GM21423 (cell line): ENCODE measurements at regions not wholly inside any gene's neighbourhood (a gene's known extent, or its start where the extent isn't known, plus 50 kb on each side); places are given as distances from the start of the nearest gene placed in this dataset.
"Not testable (repeated sequence)": the region's sequence is repeated elsewhere in the genome, so short reads cannot be mapped to it uniquely, and the experiment has no call there.

Experiments
- ATAC-seq: cut with Tn5 transposase; IDR thresholded peaks from one replicate; pipeline ENCODE4 v1.9.1; 2021; ENCODE audit warnings: mild to moderate bottlenecking, moderate library complexity; ENCODE audit not compliant: unreplicated experiment

- ATAC-seq: no peak
Observed at GRCh38 chr21:28617300-28617699, 375.4 kb downstream of the LTN1 start.

GRCh38 chr21:28615276-28615675 is 377.4 kb downstream of the LTN1 start:
- no peak for ATAC-seq

- ATAC-seq: no peak
Observed at GRCh38 chr21:28614791-28615190, 377.9 kb downstream of the LTN1 start.

GRCh38 chr21:28608646-28609045 is 384.0 kb downstream of the LTN1 start:
- no peak for ATAC-seq

GRCh38 chr21:28607545-28607944 is 385.1 kb downstream of the LTN1 start:
- no peak for ATAC-seq

- ATAC-seq: peak; percentile 76
Observed at GRCh38 chr21:28604946-28605537, 387.6 kb downstream of the LTN1 start.

GRCh38 chr21:28602546-28602945 is 390.1 kb downstream of the LTN1 start:
- ATAC-seq: no peak

- ATAC-seq: no peak
Observed at GRCh38 chr21:28598214-28598613, 394.5 kb downstream of the LTN1 start.

GRCh38 chr21:28592205-28592865 is 400.3 kb downstream of the LTN1 start:
- ATAC-seq: no peak

- no peak for ATAC-seq
Observed at GRCh38 chr21:28590676-28591075, 402.0 kb downstream of the LTN1 start.

GRCh38 chr21:28590026-28590425 is 402.7 kb downstream of the LTN1 start:
- no peak for ATAC-seq

GRCh38 chr21:28588997-28589396 is 403.7 kb downstream of the LTN1 start:
- no peak for ATAC-seq

- no peak for ATAC-seq
Observed at GRCh38 chr21:28587748-28588147, 404.9 kb downstream of the LTN1 start.

- no peak for ATAC-seq
Observed at GRCh38 chr21:28581976-28582375, 410.7 kb downstream of the LTN1 start.

- ATAC-seq: not testable (repeated sequence)
Observed at GRCh38 chr21:28581311-28581731, 411.4 kb downstream of the LTN1 start.

GRCh38 chr21:28580585-28580984 is 412.1 kb downstream of the LTN1 start:
- ATAC-seq: no peak

GRCh38 chr21:28579986-28580550 is 412.6 kb downstream of the LTN1 start:
- ATAC-seq: no peak

GRCh38 chr21:28568692-28569091 is 424.0 kb downstream of the LTN1 start:
- no peak for ATAC-seq

- ATAC-seq: not testable (repeated sequence)
Observed at GRCh38 chr21:28563933-28564332, 428.7 kb downstream of the LTN1 start.

GRCh38 chr21:28561772-28562171 is 430.9 kb downstream of the LTN1 start:
- ATAC-seq: no peak

- no peak for ATAC-seq
Observed at GRCh38 chr21:28554660-28555475, 437.8 kb downstream of the LTN1 start.
